ENCODE measurements at regions not wholly inside any gene's neighbourhood (a gene's known extent, or its start where the extent isn't known, plus 50 kb on each side); places are given as distances from the start of the nearest gene placed in this dataset.

GRCh38 chr2:239806758-239807434 is 218.2 kb downstream of the NDUFA10 start:
- WGBS (ENCODE audit: insufficient coverage): 91% methylated on average over 19 of the region's 19 CpGs
- Histone ChIP-seq H3K4me3 (ENCODE audit: low read length) (no peak overlapping the region), H3K36me3 (ENCODE audit: control insufficient read depth, insufficient read depth, low read length) (no peaks in the 10 kb centered on the region), H3K27me3 (ENCODE audit: control insufficient read depth, insufficient read depth, low read length) (no peaks in the 10 kb centered on the region), H3K9me3 (ENCODE audit: control insufficient read depth, insufficient read depth, low read length) (no peaks in the 10 kb centered on the region), H3K27ac (ENCODE audit: low read length) (no peak overlapping the region), H3K4me1 (ENCODE audit: control insufficient read depth, insufficient read depth, low read length) (no peaks in the 10 kb centered on the region)
- H3K9me3 Mint-ChIP-seq: no peaks in the 10 kb centered on the region
- intact Hi-C loops (cut with micrococcal nuclease): no loop called here
- peaks cover 4 to 5% of the 10 kb centered on the region in 2 donors for H3K27me3 Mint-ChIP-seq (ENCODE audit: low read depth in 2 of 2)
- H3K36me3 Mint-ChIP-seq: no peaks in the 10 kb centered on the region
- H3K4me3 Mint-ChIP-seq: no peak overlapping the region
- no peak for TF ChIP-seq CTCF (IDR thresholded peaks at IDR 0.05)
- DNase-seq: no peak
- ATAC-seq: no peak
- no peak overlapping the region for H3K27ac Mint-ChIP-seq
- H3K4me1 Mint-ChIP-seq: no peaks in the 10 kb centered on the region

GRCh38 chr2:239806276-239806675 is 218.9 kb downstream of the NDUFA10 start:
- Histone ChIP-seq H3K36me3 (ENCODE audit: control insufficient read depth, insufficient read depth, low read length) (no peaks in the 10 kb centered on the region), H3K9me3 (ENCODE audit: control insufficient read depth, insufficient read depth, low read length) (no peaks in the 10 kb centered on the region), H3K4me1 (ENCODE audit: control insufficient read depth, insufficient read depth, low read length) (no peaks in the 10 kb centered on the region), H3K27ac (ENCODE audit: low read length) (no peak overlapping the region), H3K27me3 (ENCODE audit: control insufficient read depth, insufficient read depth, low read length) (no peaks in the 10 kb centered on the region), H3K4me3 (ENCODE audit: low read length) (no peak overlapping the region)
- H3K36me3 Mint-ChIP-seq: no peaks in the 10 kb centered on the region
- ATAC-seq: no peak
- no peak for DNase-seq
- H3K4me1 Mint-ChIP-seq: no peaks in the 10 kb centered on the region
- peaks cover 8 to 10% of the 10 kb centered on the region in 2 donors for H3K27me3 Mint-ChIP-seq (ENCODE audit: low read depth in 2 of 2)
- H3K27ac Mint-ChIP-seq: no peak overlapping the region
- WGBS (ENCODE audit: insufficient coverage): 90% methylated on average over 7 of the region's 7 CpGs
- H3K4me3 Mint-ChIP-seq: no peak overlapping the region
- TF ChIP-seq CTCF (IDR thresholded peaks at IDR 0.05): no peak
- intact Hi-C loops (cut with micrococcal nuclease): no loop called here
- H3K9me3 Mint-ChIP-seq: no peaks in the 10 kb centered on the region

- no peaks in the 10 kb centered on the region for H3K9me3 ChIP-seq (ENCODE audit: control insufficient read depth, insufficient read depth, low read length)
- Mint-ChIP-seq H3K36me3 (no peaks in the 10 kb centered on the region), H3K4me1 (no peaks in the 10 kb centered on the region), H3K27me3 (ENCODE audit: low read depth in 2 of 2) (peaks cover 6 to 13% of the 10 kb centered on the region in 2 donors), H3K27ac (no peak overlapping the region), H3K4me3 (no peak overlapping the region), H3K9me3 (no peaks in the 10 kb centered on the region)
- no peak for DNase-seq
- H3K4me3 ChIP-seq (ENCODE audit: low read length): no peak overlapping the region
- H3K4me1 ChIP-seq (ENCODE audit: control insufficient read depth, insufficient read depth, low read length): no peaks in the 10 kb centered on the region
- no peaks in the 10 kb centered on the region for H3K27me3 ChIP-seq (ENCODE audit: control insufficient read depth, insufficient read depth, low read length)
- H3K36me3 ChIP-seq (ENCODE audit: control insufficient read depth, insufficient read depth, low read length): no peaks in the 10 kb centered on the region
- intact Hi-C loops (cut with micrococcal nuclease): no loop called here
- no peak for TF ChIP-seq CTCF (IDR thresholded peaks at IDR 0.05)
- WGBS (ENCODE audit: insufficient coverage): 90% methylated on average over 14 of the region's 14 CpGs
- no peak overlapping the region for H3K27ac ChIP-seq (ENCODE audit: low read length)
- no peak for ATAC-seq
Measured at GRCh38 chr2:239805414-239805813, 219.7 kb downstream of the NDUFA10 start.

GRCh38 chr2:239805043-239805329 is 220.2 kb downstream of the NDUFA10 start:
- H3K27me3 Mint-ChIP-seq (ENCODE audit: low read depth in 2 of 2): peaks cover 6 to 15% of the 10 kb centered on the region in 2 donors

More at GRCh38 chr2:239805043-239805329, 220.2 kb downstream of the NDUFA10 start:
- no peaks in the 10 kb centered on the region for H3K4me1 ChIP-seq (ENCODE audit: control insufficient read depth, insufficient read depth, low read length)
- Mint-ChIP-seq H3K27ac (no peak overlapping the region), H3K9me3 (no peaks in the 10 kb centered on the region), H3K36me3 (no peaks in the 10 kb centered on the region), H3K4me3 (no peak overlapping the region), H3K4me1 (no peaks in the 10 kb centered on the region)
- H3K27ac ChIP-seq (ENCODE audit: low read length): no peak overlapping the region
- 90% methylated on average over 12 of the region's 12 CpGs for WGBS (ENCODE audit: insufficient coverage)
- H3K4me3 ChIP-seq (ENCODE audit: low read length): no peak overlapping the region
- H3K27me3 ChIP-seq (ENCODE audit: control insufficient read depth, insufficient read depth, low read length): no peaks in the 10 kb centered on the region
- H3K36me3 ChIP-seq (ENCODE audit: control insufficient read depth, insufficient read depth, low read length): no peaks in the 10 kb centered on the region
- no peak for TF ChIP-seq CTCF (IDR thresholded peaks at IDR 0.05)
- DNase-seq: no peak
- no peaks in the 10 kb centered on the region for H3K9me3 ChIP-seq (ENCODE audit: control insufficient read depth, insufficient read depth, low read length)
- intact Hi-C loops (cut with micrococcal nuclease): no loop called here
- no peak for ATAC-seq
